ENCODE measurements at regions not wholly inside any gene's neighbourhood (a gene's known extent, or its start where the extent isn't known, plus 50 kb on each side); places are given as distances from the start of the nearest gene placed in this dataset.
"Not testable (repeated sequence)": the region's sequence is repeated elsewhere in the genome, so short reads cannot be mapped to it uniquely, and the experiment has no call there.

DNA sequence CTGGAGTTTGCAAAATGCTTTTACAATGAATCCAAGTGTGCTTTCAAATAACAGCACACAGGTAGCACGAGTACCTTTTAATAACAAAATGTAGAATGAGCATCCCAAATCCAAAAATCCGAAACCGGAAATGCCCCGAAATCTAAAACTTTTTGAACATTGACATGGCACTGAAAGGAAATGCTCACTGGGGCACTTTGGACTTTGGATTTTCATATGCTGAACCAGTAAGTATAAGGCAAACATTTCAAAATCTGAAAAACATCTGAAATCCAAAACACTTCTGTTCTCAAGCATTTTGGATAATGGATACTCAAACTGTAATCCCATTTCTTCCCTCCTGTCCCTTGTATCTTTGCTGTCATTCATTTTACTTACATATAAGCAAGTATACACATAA, 50.1 kb downstream of the GCNT4 start:
- no peak for DNase-seq

DNA sequence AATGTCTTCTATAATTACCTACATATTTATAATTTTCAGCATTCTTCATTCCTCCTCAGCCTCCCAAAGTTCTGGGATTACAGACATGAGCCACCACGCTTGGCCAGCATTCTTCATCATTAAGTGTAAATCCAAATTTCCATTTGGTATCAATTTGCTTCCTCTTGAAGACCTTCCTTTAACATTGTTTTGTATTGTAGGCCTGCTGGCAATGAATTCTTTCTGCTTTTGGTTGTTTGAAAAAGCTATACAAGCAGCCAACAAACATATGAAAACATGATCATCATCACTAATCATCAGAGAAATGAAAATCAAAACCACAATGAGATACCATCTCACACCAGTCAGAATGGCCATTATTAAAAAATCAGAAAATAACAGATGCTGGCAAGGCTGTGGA, 56.4 kb downstream of the GCNT4 start:
- no peak for DNase-seq

DNA sequence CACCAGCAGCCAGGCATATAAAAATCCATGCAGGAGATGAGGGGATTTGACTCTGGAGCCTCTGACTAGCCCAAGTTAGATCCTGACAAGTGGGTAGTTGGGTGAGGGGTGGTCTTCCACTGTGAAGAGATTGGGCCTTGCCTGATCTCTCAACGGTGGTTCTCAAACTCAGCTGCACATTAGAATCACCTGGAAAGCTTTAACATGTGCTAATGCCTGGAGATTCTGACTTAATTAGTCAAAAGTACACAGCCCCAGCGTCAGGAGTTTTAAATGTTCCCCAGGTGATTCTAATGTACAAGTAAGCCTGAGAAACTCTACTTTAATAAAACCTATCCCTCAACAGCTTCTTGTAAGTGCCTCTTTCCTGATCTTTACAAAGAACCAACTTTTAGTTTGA, 57.5 kb downstream of the GCNT4 start:
- no peak for DNase-seq

DNA sequence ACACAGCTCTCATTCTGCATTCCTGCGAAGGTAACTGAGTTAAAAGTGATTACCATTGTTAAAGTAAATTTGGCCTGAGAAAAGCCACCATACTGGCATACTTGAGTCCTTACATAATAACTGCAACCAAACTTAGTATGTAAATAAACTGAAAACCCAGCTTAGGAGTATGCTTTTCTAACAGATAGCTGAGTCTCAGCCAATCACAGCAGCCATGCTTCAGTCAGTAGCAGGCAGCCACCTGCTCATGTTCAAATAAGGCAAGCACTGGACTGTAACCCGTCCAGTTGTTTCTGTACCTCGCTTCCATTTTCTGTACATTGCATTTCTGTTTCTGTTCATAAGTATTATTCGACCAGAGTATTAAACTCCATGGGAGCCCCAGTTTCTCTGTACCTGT, 58.6 kb downstream of the GCNT4 start:
- no peak for DNase-seq

DNA sequence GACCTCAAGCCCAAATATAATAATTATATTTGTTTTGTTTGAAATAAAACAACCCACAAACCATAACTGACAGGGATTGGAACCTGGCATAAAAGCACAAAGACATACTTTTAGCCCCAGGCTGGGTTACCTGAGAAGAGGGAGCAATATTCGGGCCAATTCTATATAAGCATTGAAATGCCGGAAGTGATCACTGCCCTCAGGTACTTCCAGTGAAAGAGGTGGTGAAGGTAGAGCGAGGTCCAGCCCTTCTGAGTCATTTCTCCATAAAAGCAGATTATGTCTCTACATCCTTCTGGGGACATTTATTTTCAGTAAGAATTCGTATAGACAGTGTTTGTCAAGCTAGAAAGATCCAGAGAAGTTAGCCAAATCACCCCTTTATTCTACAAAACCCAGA, 59.6 kb downstream of the GCNT4 start:
- DNase-seq = no peak

DNA sequence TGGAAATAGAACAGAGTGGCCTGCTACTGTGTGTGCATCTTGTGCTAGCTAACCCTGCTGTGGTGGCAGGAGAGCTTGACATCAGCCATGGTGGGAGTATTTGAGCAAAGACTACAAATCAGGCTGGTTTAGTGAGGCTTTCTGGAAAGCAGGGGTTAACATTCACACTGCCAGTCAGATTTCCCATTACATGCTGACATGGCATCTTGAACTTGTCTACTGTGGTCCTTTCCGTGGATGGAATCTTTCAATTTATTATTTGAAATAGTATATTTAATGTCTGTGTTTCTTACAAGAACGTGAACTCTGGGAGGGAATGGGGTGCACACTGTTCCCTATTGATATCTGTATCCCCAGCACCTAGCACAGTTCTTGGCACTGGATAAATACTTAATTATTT, 60.8 kb downstream of the GCNT4 start:
- DNase-seq = no peak

DNA sequence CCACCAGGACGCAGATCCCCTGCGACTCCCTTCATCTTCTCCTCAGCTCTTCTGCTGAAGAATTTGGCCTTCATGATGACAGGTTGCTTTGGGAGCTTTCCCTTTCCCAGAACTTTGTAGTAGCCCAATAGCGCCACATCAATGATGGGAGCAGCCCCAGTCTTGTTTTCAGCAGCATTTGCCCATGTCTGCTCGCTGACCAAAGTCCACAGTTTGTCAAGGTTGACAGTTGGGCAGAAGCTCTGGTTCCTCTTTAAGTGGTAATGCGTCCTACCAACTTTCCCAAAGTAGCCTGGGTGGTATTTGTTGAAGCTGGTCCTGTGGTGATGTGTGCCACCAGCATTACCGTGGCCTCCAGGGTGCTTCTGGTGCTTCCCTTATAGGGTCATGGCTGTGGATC, 62.2 kb downstream of the GCNT4 start:
- DNase-seq = no peak

DNA sequence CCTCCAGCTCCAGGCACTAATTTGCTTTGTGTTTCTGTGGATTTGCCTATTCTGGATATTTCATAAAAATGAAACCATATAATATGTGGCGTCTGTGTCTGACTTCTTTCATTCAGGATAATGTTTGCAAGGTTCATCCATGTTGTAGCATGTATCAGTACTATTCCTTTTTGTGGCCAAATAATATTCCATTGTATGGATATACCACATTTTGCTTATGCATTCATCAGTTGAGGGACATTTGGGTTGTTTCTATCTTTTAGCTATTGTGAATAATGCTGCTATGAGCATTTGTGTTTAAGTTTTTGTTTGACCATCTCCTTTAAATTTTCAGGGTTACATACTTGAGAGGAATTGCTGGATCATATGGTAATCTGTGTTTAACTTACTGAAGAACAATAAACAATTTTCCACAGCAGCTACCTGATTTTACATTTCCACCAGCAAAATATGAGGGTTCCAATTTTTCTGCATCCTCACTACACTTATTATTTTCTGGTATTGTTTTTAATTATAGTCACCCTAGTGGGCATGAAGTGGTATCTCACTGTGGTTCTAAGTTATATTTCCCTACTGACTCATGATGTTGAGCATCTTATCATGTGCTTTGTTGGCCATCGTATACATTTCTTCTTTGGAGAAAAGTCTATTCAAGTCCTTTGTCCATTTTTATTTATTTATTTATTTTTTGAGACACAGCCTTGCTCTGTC, 63.9 kb downstream of the GCNT4 start:
- DNase-seq = no peak

DNA sequence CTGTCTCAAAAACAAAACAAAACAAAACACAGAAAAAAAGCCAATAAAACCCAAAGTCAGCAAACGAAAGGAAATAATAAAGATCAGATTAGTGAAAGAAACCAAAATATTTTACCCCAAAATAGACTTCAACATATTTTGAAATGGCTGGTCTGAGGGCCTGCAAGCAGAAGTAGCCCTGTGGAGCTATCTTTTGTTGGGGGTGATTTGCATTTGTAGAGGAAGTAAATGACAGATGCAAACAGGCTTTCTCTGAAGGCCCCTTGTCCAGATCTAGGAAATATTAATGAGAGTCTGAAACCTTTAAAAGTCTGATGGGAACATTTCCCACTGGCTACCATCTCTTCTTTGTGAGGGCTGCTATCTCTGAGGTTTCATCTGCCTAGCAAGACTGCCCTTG, 74.0 kb downstream of the GCNT4 start:
- no peak for DNase-seq

DNA sequence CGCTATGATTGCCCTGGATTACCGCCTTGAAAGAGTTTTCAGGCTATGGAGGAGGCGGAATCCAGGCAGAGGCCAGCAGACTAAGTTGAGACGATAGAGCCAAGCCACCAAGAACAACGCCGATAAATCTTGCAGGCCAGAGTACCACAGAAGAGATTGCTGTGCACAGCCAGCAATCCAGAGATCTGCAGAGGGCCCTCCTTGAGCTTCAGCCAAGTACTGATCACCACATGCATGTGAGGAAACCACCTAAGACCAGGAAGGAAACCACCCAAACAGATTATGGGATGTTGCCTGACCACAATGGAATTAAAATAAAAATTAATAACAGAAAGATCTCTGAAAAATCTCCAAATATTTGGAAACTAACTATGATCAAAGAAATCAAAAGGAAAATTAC, 74.9 kb downstream of the GCNT4 start:
- no peak for DNase-seq

DNA sequence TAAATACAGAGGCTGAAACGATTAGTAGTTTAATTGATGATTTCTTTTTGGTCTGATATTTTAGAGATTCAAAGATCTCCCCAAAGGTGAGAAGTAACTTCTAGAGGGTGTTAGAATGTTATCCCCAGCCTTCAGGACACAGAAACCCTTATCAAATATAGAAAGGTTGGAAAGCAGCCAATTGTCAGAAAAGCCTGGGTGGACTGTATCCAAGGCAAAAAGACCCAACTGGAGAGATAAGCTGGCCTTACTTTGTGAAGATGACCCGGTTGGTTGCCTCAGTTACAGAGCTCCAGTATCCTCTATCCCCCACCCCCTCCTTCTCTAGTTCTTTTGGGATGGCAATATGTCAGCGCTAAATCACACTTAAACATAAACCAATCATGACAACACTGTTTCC, 75.7 kb downstream of the GCNT4 start:
- no peak for DNase-seq

DNA sequence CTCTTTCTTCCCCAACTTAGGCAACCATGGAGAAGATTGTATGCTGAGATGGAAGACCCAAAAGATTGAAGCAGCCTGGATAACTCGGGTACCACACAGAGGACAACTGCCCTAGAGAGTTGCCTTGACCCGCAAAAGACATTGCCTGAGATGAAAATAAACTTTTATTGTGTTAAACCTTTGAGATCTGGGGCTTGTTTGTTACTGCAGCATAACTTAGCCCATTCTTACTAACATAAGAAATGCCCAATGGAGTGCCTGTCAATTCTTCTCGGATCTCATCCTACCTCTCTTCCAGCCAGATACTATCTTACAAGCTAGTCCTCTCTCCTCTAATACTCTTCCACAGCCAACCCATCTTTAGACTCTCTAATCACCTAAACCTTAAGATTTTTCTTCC, 76.8 kb downstream of the GCNT4 start:
- no peak for DNase-seq

DNA sequence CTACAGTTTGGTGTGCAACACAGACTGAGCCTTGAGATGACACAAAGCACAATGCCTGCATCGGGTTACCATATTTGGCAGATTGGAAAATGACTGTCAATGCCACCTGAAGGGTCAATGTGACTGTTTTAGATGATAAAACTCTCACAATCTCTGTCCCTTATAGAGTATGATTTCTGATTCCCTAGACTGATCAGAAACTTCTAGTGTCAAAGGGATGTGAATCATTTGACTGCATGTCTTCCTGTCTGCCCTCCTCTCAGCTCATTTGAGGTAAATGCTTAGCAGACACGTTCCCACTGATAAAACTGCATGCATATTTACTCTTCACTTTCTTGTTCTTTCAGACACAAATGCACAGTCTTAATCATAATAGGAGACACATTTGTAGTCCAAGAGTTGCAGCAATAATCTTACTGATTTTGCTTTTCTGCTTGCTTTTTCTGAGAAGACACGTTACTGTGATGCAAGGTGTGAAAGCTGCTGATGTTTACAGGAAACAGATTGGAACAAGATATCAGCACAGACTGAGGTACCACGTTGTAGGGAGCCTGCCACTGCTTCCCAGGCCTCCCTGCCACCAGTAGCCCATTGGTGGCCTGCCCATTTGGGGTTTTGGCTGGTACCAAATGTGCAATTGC, 77.8 kb downstream of the GCNT4 start:
- no peak for DNase-seq

DNA sequence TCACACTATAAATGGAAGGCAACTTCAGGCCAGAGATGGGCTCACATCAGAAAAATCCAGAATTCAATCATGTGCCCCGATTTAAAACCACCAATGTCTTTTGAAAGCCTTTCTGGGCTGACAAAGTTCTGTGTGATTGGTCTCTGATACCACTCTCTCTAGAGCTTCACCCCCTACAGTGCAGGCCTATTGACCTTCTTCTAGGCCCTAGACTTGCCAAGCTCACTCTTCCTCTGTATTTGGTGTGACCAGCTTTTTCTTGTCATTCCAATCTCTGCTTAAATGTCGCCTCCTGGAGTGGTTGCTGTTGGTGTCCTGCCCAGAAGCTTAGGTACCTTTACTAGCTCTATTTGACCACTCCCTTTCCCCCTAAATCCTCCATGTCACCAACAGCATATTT, 78.7 kb downstream of the GCNT4 start:
- DNase-seq = no peak

DNA sequence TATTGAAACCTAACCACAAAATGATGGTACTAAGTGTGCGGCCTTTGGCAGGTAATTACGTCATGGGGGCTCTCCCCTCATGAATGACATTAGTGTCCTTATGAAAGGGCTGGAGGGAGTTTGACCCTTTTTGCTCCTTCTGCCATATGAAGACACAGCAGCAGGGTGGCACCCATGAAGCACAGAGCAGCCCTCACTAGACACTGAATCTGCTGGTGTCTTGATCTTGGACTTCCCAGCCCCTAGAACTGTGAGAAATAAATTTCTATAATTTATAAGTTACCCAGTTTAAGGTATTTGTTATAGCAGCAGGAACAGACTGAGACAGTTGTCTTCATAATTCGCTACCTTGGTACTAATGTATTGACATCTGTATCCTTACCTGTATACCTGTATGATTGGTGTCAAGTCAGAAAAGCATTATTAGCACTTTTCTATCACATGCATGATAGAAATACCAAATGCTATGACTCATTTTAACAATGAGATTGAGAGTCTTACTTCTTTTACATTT, 80.4 kb downstream of the GCNT4 start:
- DNase-seq = no peak

DNA sequence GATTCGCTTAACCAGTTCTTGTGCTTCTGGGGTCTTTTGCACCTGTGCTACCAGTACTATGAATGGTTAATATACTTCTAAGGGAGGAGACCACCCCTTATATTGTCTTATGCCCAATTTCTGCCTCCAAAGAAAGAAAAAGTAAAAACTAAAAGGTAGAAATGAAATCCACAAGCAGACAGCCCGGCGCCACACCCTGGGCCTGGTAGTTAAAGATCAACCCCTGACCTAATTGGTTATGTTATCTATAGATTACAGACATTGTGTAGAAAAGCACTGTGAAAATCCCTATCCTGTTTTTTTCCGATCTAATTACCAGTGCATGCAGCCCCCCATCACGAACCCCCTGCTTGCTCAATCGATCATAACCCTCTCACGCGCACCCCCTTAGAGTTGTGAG, 81.5 kb downstream of the GCNT4 start:
- not testable (repeated sequence) for DNase-seq

DNA sequence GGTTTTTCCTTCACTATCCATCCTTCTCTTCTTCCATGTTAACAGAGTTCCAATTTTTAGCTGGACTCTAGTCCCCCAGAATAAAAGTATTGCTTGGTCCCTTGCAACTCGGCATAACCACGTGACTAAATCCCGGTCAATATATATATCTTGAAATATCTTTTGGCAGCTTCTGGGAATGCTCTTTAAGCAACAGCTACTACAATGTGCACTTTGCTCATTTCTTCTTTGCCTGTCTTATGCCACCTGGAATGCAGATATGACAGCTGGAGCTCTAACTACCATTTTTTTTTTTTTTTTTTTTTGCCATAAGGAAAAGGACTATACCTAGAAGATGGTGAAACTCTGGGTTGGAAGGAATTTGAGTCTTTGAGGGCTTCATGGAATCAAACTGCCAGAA, 82.6 kb downstream of the GCNT4 start:
- DNase-seq = no peak

DNA sequence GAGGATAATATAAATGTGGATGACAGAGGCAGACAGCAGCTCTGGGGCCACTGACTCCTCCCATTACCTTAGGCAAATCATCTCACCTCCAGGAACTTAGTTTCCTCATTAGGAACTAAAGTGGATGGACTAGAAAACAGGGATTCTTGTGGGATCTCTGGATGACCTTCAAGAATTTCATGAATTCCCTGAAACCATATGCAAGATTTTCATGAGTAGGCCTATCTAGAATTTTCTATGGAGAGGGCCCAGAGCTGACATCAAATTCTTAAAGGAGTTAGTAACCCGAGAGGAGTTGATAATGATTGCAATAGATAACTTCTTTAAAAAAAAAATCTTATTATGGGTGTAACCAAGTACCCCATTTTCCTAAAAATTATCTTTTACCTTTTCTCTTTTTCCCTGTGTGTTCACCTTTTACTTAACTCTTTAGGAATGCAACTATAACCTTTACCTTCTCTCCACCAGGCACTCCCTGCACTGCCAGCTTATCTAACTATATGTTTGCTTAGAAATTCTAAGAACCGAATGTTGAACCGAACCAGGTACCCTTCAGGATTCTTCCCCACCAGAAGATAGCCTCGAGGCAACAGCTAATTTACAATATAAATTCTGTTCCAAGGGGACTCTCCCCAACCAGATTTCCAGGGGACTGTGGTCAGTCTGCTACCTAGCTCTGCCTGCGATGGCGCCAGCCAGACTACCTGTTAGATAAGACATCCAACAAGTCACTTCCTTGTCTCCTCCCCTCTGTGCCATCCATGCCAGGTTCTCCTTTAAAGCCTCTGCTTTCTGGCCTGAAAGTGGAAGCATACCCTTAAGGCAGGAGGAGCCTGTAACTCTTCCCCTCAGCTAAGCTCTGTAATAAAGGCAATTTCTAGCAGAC, 86.0 kb downstream of the GCNT4 start:
- no peak for DNase-seq

DNA sequence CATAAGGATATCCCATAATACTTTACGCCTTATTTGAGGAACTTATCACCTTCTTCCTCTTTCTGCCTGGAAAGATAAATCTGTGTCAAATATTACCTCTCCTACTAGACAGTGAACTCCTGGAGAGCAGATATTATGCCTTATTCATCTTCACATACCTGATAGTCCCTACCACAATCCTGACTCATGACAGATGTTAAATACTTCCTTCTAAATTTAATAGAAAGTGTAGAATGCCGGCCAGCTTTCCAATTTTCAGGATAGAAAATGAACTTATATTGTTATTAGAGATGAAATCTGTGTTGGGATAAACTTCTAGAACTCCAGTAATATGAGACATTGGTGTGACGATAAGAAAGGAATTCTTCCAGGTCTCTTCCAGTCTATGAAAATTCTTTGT, 89.0 kb downstream of the GCNT4 start:
- DNase-seq = no peak

DNA sequence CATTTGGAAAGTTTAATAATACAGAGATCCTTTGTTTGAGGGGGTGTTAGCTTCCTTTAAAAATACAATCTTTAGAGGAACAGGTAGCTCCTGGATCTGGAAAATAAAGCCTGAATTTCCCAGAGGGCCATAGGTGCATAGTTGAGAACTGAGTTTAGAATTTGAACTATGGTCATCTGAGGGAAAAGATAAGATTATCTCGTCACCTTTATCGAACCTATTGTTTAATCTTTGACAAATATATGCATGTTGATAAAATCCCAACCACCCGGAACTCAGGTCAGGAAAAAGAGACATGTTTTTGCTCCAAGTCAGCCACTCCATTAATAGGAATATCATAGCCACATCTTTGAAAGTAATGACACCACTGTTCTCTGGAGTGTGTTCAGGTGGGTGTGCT, 91.7 kb upstream of the FAM169A start:
- DNase-seq = no peak

DNA sequence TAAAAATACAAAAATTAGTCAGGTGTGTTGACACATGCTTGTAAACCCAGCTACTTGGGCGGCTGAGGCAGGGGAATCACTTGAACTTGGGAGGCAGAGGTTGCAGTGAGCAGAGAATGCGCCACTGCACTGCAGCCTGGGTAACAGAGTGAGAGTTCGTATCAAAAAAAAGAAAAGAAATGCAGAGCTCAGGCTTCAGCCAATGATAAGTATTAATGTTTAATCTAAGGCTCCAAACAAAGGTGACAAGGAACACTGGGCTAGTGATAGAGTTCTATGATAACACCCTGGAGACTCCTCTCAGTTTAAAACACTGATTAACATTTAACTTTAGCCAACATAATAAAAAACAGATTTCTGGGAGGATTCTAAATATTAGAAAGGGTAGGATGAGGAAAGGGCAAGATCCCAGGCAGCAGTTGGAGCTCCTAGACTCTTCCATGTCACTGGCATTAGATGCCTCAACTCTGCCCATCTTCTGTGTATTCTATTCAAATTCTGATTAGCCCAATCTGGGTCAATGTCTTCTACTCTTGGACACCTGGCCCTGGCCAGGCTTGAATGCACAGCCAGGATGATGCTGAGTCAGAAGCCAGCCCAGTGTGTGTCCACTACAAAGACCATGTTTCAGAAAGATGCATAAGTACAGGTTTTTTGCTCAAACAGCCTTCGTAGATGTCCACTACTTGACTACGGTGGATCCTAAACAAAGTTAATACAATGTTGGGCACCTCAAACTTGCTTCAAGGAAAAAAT, 91.0 kb upstream of the FAM169A start:
- no peak for DNase-seq

DNA sequence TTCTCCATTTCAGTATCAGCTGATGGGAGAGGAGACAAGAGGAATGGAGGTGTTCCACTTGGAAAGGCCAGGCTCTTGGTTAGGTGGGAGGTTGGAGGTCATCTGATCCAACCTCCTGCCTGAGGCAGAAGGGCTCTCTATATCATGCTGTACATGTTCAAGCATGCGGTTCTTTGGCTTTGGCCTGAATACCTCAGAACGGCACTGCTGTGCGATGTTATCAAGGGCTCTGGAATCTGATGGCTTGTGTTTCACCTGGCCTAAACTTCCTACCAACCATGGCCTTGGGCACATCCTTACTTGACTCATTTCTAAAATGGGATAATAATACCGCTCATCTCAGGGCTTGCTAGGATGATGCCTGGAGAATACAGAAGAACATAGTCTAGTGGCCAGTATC, 90.1 kb upstream of the FAM169A start:
- no peak for DNase-seq

DNA sequence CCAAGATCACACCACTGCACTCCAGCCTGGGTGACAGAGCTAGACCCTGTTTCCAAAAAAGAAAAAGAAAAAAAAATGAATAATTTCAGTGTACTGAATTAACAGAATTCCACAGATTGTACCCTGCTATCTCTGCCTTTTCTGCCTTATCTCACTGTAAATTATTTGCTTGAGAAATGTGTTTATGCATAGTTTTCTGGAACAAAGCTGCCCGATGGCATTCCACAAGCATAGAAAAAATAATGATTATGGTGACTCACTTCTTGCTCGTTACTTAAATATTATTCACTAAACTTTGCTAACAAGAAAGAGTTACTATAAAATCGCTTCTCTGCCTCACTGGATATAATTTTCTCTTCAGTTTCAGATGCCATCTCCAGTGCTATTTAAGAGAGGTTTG, 88.7 kb upstream of the FAM169A start:
- no peak for DNase-seq
